Activated CD4-positive, alpha-beta memory T cell treated with anti-CD3 and anti-CD28 coated beads, Interleukin-2, amount 10 ng/mL, durations not matched to agents 7 days and 5 days (primary cell): ENCODE measurements at regions not wholly inside any gene's neighbourhood (a gene's known extent, or its start where the extent isn't known, plus 50 kb on each side); places are given as distances from the start of the nearest gene placed in this dataset.
"Not testable (repeated sequence)": the region's sequence is repeated elsewhere in the genome, so short reads cannot be mapped to it uniquely, and the experiment has no call there.

Experiments
- CTCF ChIA-PET: fragments of 350-600 bp; sonication (Branson Sonifier 250); formaldehyde crosslinking; loops from one replicate; lab custom pipeline; 2021; ENCODE audit warnings: antibody characterized with exemption, inconsistent platforms; lab: Charles Lee
- POLR2A ChIA-PET: fragments of 350-600 bp; sonication (Branson Sonifier 250); formaldehyde crosslinking; loops from one replicate; lab custom pipeline; 2021; ENCODE audit warnings: antibody characterized with exemption; lab: Charles Lee
- DNase-seq: peaks from one replicate; pipeline ENCODE4 v3.0.0-alpha.2; 2020
- H3K27ac Mint-ChIP-seq: one replicate; pipeline ENCODE4 v1.8.0; 2021; ENCODE audit warnings: mild to moderate bottlenecking, mixed read lengths
- H3K27me3 Mint-ChIP-seq: one replicate; pipeline ENCODE4 v1.8.0; 2021; ENCODE audit warnings: mixed read lengths
- H3K36me3 Mint-ChIP-seq: one replicate; pipeline ENCODE4 v1.8.0; 2021; ENCODE audit warnings: low read depth, mixed read lengths
- H3K4me1 Mint-ChIP-seq: one replicate; pipeline ENCODE4 v1.8.0; 2021; ENCODE audit warnings: mixed read lengths
- H3K4me3 Mint-ChIP-seq: one replicate; pipeline ENCODE4 v1.8.0; 2021; ENCODE audit warnings: mild to moderate bottlenecking, mixed read lengths
- H3K9me3 Mint-ChIP-seq: one replicate; pipeline ENCODE4 v1.8.0; 2021; ENCODE audit warnings: mixed read lengths

DNA sequence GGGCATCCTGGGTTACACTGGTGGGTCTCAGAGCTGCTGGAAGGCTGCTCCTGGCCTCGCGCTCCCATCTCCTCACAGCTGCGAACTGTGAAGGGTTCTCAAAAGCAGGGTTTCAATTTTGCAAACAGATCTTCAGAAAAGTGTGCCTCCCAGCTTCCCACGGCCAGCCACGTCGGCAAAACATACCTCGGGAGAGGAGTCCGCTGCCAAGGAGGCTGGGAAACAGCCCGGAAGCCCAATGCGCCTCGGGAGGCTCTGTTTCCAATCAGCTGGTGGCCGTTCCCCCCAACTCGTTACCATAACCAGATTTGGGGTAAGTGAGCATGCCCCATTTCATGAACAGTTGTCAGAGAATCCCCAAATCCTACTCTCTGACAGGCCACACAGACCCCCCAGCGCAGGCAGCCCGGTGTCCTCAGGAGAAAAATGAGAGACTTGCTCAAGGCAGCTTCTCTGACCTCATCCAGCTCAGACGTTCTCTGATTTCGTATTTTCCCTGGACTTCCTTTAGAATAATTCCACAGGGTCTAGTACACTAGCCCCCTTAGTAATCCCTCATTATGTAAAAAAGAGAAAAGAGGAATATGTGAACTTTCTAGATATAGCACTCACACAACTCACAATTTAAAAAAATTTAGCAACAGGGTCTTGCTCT is 98.4 kb downstream of the SNX5 start:
- CTCF ChIA-PET, result interaction anchor here (1.3 kb wide), 1 partner anchor 13 kb away, joined by 4 read pairs; no protein-coding TSS in a partner anchor
- Mint-ChIP-seq H3K27me3 (peaks cover 23% of the 10 kb centered on the region), H3K27ac (no peak overlapping the region), H3K9me3 (no peaks in the 10 kb centered on the region), H3K4me1 (peaks cover 16% of the 10 kb centered on the region), H3K36me3 (no peaks in the 10 kb centered on the region), H3K4me3 (no peak overlapping the region)
- no peak for DNase-seq
- POLR2A ChIA-PET, result no interaction called here

DNA sequence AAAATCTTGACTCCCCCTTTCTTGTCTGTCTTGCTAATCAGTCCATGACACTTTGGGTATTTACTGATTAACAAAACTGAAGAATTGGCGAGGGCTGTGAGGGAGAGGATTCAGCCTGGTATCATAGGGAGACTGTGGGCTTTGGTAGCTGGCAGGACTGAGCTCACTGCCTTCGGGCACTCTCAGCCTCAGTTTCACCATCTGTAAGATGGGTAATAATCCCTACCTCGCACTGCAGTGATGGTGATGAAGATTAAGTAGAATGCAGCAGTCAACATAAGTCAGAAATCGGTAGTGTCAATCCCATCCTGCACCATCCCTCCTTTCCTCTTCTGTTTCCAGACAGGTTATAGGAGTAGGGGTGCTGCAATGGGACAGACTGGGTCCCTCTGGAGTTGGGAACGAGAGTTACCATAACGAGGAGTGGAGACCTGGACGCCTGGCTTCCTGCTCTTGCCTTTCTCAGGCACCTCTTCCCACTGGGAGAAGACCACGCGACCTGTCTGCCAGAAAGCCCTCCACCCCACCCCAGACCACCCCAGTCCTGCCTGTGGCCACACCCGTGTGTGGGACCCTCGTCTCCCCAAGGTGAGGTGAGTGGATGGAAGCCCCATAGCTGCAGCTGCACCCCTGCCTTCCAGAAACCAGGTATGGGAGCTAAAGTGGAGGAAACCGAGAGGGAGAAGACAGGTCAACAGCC is 99.1 kb downstream of the SNX5 start:
- peaks cover 16% of the 10 kb centered on the region for H3K4me1 Mint-ChIP-seq
- peaks cover 23% of the 10 kb centered on the region for H3K27me3 Mint-ChIP-seq
- POLR2A ChIA-PET, result no interaction called here
- H3K27ac Mint-ChIP-seq, result no peak overlapping the region
- no peak overlapping the region for H3K4me3 Mint-ChIP-seq
- CTCF ChIA-PET, result interaction anchor here (1.3 kb wide), 1 partner anchor 13 kb away, joined by 4 read pairs; no protein-coding TSS in a partner anchor
- DNase-seq, result no peak
- no peaks in the 10 kb centered on the region for H3K9me3 Mint-ChIP-seq
- H3K36me3 Mint-ChIP-seq, result no peaks in the 10 kb centered on the region

GRCh38 chr20:17868700-17869231 is 99.8 kb downstream of the SNX5 start:
- DNase-seq, result no peak
- Mint-ChIP-seq H3K27me3 (peaks cover 23% of the 10 kb centered on the region), H3K27ac (no peak overlapping the region), H3K4me3 (no peak overlapping the region), H3K9me3 (no peaks in the 10 kb centered on the region), H3K36me3 (no peaks in the 10 kb centered on the region), H3K4me1 (peaks cover 16% of the 10 kb centered on the region)
- ChIA-PET CTCF (no interaction called here), POLR2A (no interaction called here)

DNA sequence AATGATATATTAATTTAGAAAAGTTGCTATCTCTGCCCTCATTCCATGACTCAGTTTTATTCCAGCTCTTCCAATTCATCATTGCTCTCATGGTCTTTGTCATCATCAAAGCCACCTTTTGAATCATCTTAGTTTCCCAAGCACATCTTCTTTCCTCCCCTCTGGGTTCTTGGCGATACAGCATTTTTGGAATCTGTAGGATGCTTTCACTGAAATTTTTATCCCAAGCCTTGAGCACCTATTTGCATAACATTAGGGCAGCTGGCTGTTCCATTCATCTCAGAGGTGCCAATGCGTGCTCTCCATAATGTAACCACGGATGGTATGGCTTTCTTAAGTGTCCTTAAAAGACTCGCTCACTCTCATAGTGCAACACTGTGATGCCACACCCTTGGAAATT is 100.4 kb downstream of the SNX5 start:
- CTCF ChIA-PET, result no interaction called here
- peaks cover 16% of the 10 kb centered on the region for H3K4me1 Mint-ChIP-seq

GRCh38 chr20:17867131-17867925 is 101.3 kb downstream of the SNX5 start:
- CTCF ChIA-PET, result no interaction called here

More for the DNA sequence above, 100.4 kb downstream of the SNX5 start:
- H3K4me3 Mint-ChIP-seq, result no peak overlapping the region
- no peaks in the 10 kb centered on the region for H3K9me3 Mint-ChIP-seq
- DNase-seq, result no peak
- no peak overlapping the region for H3K27ac Mint-ChIP-seq
- H3K36me3 Mint-ChIP-seq, result no peaks in the 10 kb centered on the region
- POLR2A ChIA-PET, result no interaction called here
- H3K27me3 Mint-ChIP-seq, result peaks cover 23% of the 10 kb centered on the region

DNA sequence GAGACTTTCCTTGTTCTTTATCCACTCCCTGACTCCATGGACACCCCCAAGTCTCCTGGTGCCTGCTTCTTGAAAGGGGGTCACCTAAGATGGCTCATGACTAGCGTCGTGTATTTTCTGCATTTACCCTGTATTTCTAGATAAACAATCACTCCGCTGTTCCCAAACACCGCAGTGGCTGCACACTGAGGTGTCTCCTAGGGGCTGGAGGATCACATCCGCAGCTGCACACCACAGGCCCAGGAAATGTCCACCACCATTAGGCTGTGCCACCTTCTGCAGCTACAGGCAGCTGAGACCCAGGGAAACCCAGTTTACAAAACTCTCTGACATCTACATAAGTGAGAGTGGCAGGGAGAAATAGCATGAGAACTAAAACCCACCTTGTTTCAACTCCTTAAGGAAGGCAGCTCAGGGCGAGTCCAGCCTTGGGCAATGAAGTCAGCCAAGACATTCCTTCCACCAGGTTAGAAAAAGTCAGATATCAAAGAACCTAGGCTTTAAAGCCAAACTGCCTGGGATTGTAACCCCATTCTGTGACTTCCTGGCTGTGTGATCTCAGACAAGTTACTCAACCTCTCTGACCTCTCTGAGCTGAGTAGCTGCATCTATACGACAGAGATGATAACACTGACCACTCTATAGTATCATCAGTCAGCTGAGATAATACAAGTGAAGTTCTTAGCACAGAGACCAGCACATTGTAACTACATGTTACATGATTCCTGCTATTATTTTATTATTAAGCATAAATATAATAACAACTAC is 102.2 kb downstream of the SNX5 start:
- no peak overlapping the region for H3K4me3 Mint-ChIP-seq
- H3K9me3 Mint-ChIP-seq, result no peaks in the 10 kb centered on the region
- H3K4me1 Mint-ChIP-seq, result peaks cover 3% of the 10 kb centered on the region
- H3K27ac Mint-ChIP-seq, result no peak overlapping the region
- CTCF ChIA-PET, result no interaction called here
- H3K36me3 Mint-ChIP-seq, result no peaks in the 10 kb centered on the region
- H3K27me3 Mint-ChIP-seq, result peaks cover 34% of the 10 kb centered on the region
- DNase-seq, result no peak
- POLR2A ChIA-PET, result no interaction called here

More at GRCh38 chr20:17867131-17867925, 101.3 kb downstream of the SNX5 start:
- Mint-ChIP-seq H3K9me3 (no peaks in the 10 kb centered on the region), H3K27ac (no peak overlapping the region), H3K4me3 (no peak overlapping the region), H3K27me3 (peaks cover 27% of the 10 kb centered on the region), H3K4me1 (peaks cover 11% of the 10 kb centered on the region), H3K36me3 (no peaks in the 10 kb centered on the region)
- DNase-seq, result no peak
- POLR2A ChIA-PET, result no interaction called here

- Mint-ChIP-seq H3K9me3 (no peaks in the 10 kb centered on the region), H3K27me3 (peaks cover 38% of the 10 kb centered on the region), H3K36me3 (no peaks in the 10 kb centered on the region), H3K27ac (no peak overlapping the region), H3K4me1 (peaks cover 18% of the 10 kb centered on the region), H3K4me3 (no peak overlapping the region)
- ChIA-PET CTCF (interaction anchor here (0.7 kb wide), 1 partner anchor 181 kb away, joined by 3 read pairs; the partner anchor contains the start of gene RRBP1), POLR2A (no interaction called here)
- no peak for DNase-seq
Measured at GRCh38 chr20:17863577-17864292, 104.9 kb downstream of the SNX5 start.

- ChIA-PET POLR2A (no interaction called here), CTCF (no interaction called here)
- peaks cover 34% of the 10 kb centered on the region for H3K27me3 Mint-ChIP-seq
- no peaks in the 10 kb centered on the region for H3K36me3 Mint-ChIP-seq
- H3K4me1 Mint-ChIP-seq, result peaks cover 23% of the 10 kb centered on the region
- H3K9me3 Mint-ChIP-seq, result no peaks in the 10 kb centered on the region
- H3K27ac Mint-ChIP-seq, result no peak overlapping the region
- no peak for DNase-seq
- H3K4me3 Mint-ChIP-seq, result no peak overlapping the region
Measured at GRCh38 chr20:17863209-17863576, 105.4 kb downstream of the SNX5 start.

- POLR2A ChIA-PET, result interaction anchor here (0.6 kb wide), 1 partner anchor 1298 kb away, joined by 3 read pairs; no protein-coding TSS in a partner anchor
- DNase-seq, result no peak
- Mint-ChIP-seq H3K4me3 (no peak overlapping the region), H3K27me3 (peaks cover 27% of the 10 kb centered on the region), H3K9me3 (no peaks in the 10 kb centered on the region), H3K36me3 (no peaks in the 10 kb centered on the region), H3K4me1 (peaks cover 32% of the 10 kb centered on the region), H3K27ac (no peak overlapping the region)
- CTCF ChIA-PET, result no interaction called here
Measured at GRCh38 chr20:17862171-17862570, 106.4 kb downstream of the SNX5 start.

DNA sequence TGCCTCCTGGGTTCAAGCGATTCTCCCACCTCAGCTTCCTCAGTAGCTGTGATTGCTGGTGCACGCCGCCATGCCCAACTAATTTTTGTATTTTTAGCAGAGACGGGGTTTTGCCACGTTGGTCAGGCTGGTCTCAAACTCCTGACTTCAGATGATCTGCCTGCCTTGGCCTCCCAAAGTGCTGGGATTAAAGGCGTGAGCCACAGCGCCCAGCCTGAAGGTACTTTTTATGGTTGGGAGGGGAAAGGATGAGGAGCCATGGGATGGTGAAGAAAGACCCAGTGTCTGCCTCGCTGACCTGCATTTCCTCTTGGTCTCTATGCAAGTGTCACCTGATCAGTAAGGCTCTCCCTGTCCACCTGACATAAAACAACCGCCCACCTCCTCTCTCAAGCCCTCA is 107.0 kb downstream of the SNX5 start:
- H3K4me1 Mint-ChIP-seq, result peaks cover 37% of the 10 kb centered on the region

GRCh38 chr20:17860301-17861197 is 108.0 kb downstream of the SNX5 start:
- ChIA-PET POLR2A (interaction anchor here (1.3 to 4.8 kb wide), 2 partner anchors 15 to 178 kb away, joined by 5 to 33 read pairs; partner anchors contain the start of gene RRBP1), CTCF (interaction anchor here (1.0 kb wide), 1 partner anchor 178 kb away, joined by 3 read pairs; the partner anchor contains the start of gene RRBP1)
- no peak for DNase-seq
- Mint-ChIP-seq H3K27ac (no peak overlapping the region), H3K4me1 (peaks cover 47% of the 10 kb centered on the region), H3K27me3 (peaks cover 23% of the 10 kb centered on the region), H3K9me3 (no peaks in the 10 kb centered on the region), H3K36me3 (no peaks in the 10 kb centered on the region), H3K4me3 (no peak overlapping the region)

More for the DNA sequence above, 107.0 kb downstream of the SNX5 start:
- H3K36me3 Mint-ChIP-seq, DNase-seq, H3K9me3 Mint-ChIP-seq, H3K4me3 Mint-ChIP-seq, CTCF ChIA-PET, H3K27ac Mint-ChIP-seq: not testable (repeated sequence)
- POLR2A ChIA-PET, result interaction anchor here (0.6 kb wide), 1 partner anchor 1299 kb away, joined by 3 read pairs; no protein-coding TSS in a partner anchor
- H3K27me3 Mint-ChIP-seq, result peaks cover 27% of the 10 kb centered on the region
